Endothelial cell of umbilical vein (primary cell): ENCODE measurements at regions not wholly inside any gene's neighbourhood (a gene's known extent, or its start where the extent isn't known, plus 50 kb on each side); places are given as distances from the start of the nearest gene placed in this dataset.

Experiments
- BruUV-seq: library from RNA; stranded (reverse); fragments of 400-500 nt; replicated peaks from 2 replicates; lab custom pipeline; 2021; lab: Mats Ljungman, UMichigan
- CTCF ChIA-PET: fragments of 300-600, 350-600 bp; sonication (Branson Sonifier 250); formaldehyde crosslinking; loops from one replicate; lab custom pipeline; 2021; ENCODE audit warnings: antibody characterized with exemption, inconsistent platforms; lab: Charles Lee
- POLR2A ChIA-PET: fragments of 300-600, 350-600 bp; sonication (Branson Sonifier 250); formaldehyde crosslinking; loops from one replicate; lab custom pipeline; 2021; ENCODE audit warnings: antibody characterized with exemption, inconsistent platforms; lab: Charles Lee
- DNase-seq: peaks from one replicate; pipeline ENCODE4 v3.0.0-alpha.2; 2011; ENCODE audit warnings: low read depth, low spot score
- FAIRE-seq: peaks from 2 replicates; lab custom pipeline; 2011; peaks lifted over from hg19 to GRCh38; lab: Jason Lieb, UNC
- H2AFZ ChIP-seq: 2 replicates; pipeline ENCODE4 v1.6.0; 2012; ENCODE audit warnings: low read depth, low read length, control low read depth, inconsistent platforms
- H3K27ac ChIP-seq: 2 replicates; pipeline ENCODE4 v1.5.1; 2011; ENCODE audit warnings: low read depth, mild to moderate bottlenecking, control low read depth, low read length, moderate library complexity; ENCODE audit not compliant: insufficient read depth
- H3K27me3 ChIP-seq, 2 experiments: 2 replicates each; pipeline versions ENCODE4 v1.6.0 to v1.6.1; 2011; ENCODE audit warnings: low read length in 2 of 2, mixed read lengths in 1 of 2; ENCODE audit not compliant: control insufficient read depth in 2 of 2, insufficient read depth in 2 of 2
- H3K36me3 ChIP-seq, 2 experiments: 2 replicates in 1 of 2; 3 replicates in 1 of 2; pipeline ENCODE4 v1.5.1; 2011; ENCODE audit warnings: low read length in 2 of 2, mild to moderate bottlenecking in 1 of 2, moderate library complexity in 1 of 2; ENCODE audit not compliant: control insufficient read depth in 2 of 2, insufficient read depth in 2 of 2; ENCODE audit errors: extremely low read depth in 1 of 2
- H3K4me1 ChIP-seq: 3 replicates; pipeline ENCODE4 v1.5.1; 2011; ENCODE audit warnings: mild to moderate bottlenecking, low read length; ENCODE audit not compliant: control insufficient read depth, insufficient read depth; ENCODE audit errors: extremely low read depth
- H3K4me2 ChIP-seq: 2 replicates; pipeline ENCODE4 v1.6.1; 2011; ENCODE audit warnings: low read length, control low read depth, mixed read lengths; ENCODE audit not compliant: insufficient read depth
- H3K4me3 ChIP-seq, 3 experiments: fragments of 200-600 bp in 1 of 3; sonication (generic), shearing (Covaris generic) in 1 of 3; replicated peaks in 1 of 3; 2 replicates each; pipeline ENCODE4 v1.5.1; 2011 to 2016; ENCODE audit warnings: control low read depth in 3 of 3, low read length in 3 of 3, mild to moderate bottlenecking in 2 of 3, inconsistent platforms in 1 of 3, low read depth in 1 of 3, moderate library complexity in 1 of 3; ENCODE audit not compliant: insufficient read depth in 1 of 3
- H3K79me2 ChIP-seq: 2 replicates; pipeline ENCODE4 v1.6.0; 2012; ENCODE audit warnings: low read length, inconsistent platforms; ENCODE audit not compliant: control insufficient read depth, insufficient read depth
- H3K9ac ChIP-seq: replicated peaks from 2 replicates; pipeline ENCODE3; 2011; ENCODE audit warnings: low read length, control low read depth; ENCODE audit not compliant: insufficient read depth; ENCODE audit errors: extremely low read depth
- H3K9me1 ChIP-seq: replicated peaks from 3 replicates; pipeline ENCODE4 v1.6.0; 2011; ENCODE audit warnings: mild to moderate bottlenecking, low read length; ENCODE audit not compliant: control insufficient read depth, insufficient read depth; ENCODE audit errors: extremely low read depth
- H3K9me3 ChIP-seq: replicated peaks from 2 replicates; pipeline ENCODE4 v1.5.1; 2012; ENCODE audit warnings: low read length, inconsistent platforms; ENCODE audit not compliant: control insufficient read depth, insufficient read depth
- H4K20me1 ChIP-seq: replicated peaks from 2 replicates; pipeline ENCODE3; 2011; ENCODE audit warnings: mild to moderate bottlenecking, low read length; ENCODE audit not compliant: control insufficient read depth, insufficient read depth; ENCODE audit errors: extremely low read depth
- CTCF ChIP-seq, 2 donors: IDR thresholded peaks; 1 replicate in 1 of 2; 2 replicates in 1 of 2; pipeline ENCODE4 v1.5.1; 2011; ENCODE audit warnings: low read length in 2 of 2, mild to moderate bottlenecking in 2 of 2, moderate library complexity in 2 of 2, control low read depth in 1 of 2, inconsistent platforms in 1 of 2, low read depth in 1 of 2; ENCODE audit not compliant: insufficient read depth in 1 of 2; ENCODE audit errors: extremely low read depth in 1 of 2
- EZH2 ChIP-seq: IDR thresholded peaks from 2 replicates; pipeline ENCODE4 v1.6.1; 2012; ENCODE audit warnings: borderline replicate concordance, low read depth, mild to moderate bottlenecking, moderate library complexity, low read length, inconsistent platforms; ENCODE audit not compliant: severe bottlenecking
- FOS ChIP-seq: IDR thresholded peaks from 2 replicates; pipeline ENCODE4 v1.6.1; 2011; ENCODE audit warnings: mild to moderate bottlenecking, low read length, moderate library complexity, borderline replicate concordance; ENCODE audit not compliant: insufficient read depth
- GATA2 ChIP-seq: IDR thresholded peaks from 2 replicates; pipeline ENCODE4 v1.7.0; 2011; ENCODE audit warnings: low read depth, mild to moderate bottlenecking, moderate library complexity, mixed read lengths, low read length; ENCODE audit not compliant: insufficient read length, insufficient read depth
- JUN ChIP-seq: IDR thresholded peaks from 2 replicates; pipeline ENCODE4 v1.6.1; 2011; ENCODE audit warnings: borderline replicate concordance, low read depth; ENCODE audit not compliant: insufficient read length, insufficient read depth
- MAX ChIP-seq: IDR thresholded peaks from 2 replicates; pipeline ENCODE4 v1.6.1; 2011; ENCODE audit not compliant: insufficient read depth, insufficient read length
- MYC ChIP-seq: IDR thresholded peaks from one replicate; pipeline ENCODE4 v1.6.1; 2011; ENCODE audit warnings: mild to moderate bottlenecking, low read depth, low read length
- POLR2A ChIP-seq: IDR thresholded peaks from 2 replicates; pipeline ENCODE4 v1.6.1; 2012; ENCODE audit warnings: low read depth, mild to moderate bottlenecking, control low read depth, low read length
- POLR2AphosphoS5 ChIP-seq: IDR thresholded peaks from 2 replicates; pipeline ENCODE4 v1.6.1; 2012; ENCODE audit warnings: low read depth, mild to moderate bottlenecking, control low read depth, low read length, moderate library complexity; ENCODE audit not compliant: insufficient read depth
- dilution Hi-C: fragments of 300-500 bp; cut with MboI; formaldehyde crosslinking; loops from one replicate; pipeline ENCODE4 v1.15.0; 2019; ENCODE audit warnings: low sequenced_read_pairs; ENCODE audit not compliant: extremely low pct_ligation_motif_present
- intact Hi-C: fragments of 100-400 bp; cut with micrococcal nuclease; formaldehyde crosslinking; loops from one replicate; pipeline ENCODE4 v1.10.0; 2022

DNA sequence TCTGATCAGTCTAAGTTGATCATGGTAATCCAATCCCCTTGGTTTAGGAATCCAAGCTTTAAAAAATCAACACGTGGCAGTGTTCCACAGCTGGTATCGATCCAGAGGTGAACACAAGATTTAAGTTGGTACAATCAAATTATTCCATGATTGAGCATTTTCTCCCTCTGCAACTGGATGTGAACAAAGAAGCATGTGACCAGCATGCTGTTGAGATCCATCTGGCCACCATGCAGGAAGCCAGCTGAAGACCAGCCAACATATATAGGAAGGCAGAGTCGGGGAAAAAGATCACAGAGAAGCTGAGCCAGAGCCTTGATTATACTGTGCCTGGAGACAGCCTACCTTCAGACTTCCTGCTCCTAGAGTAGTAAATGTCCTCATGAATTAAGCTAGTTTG, 158.3 kb downstream of the SEC23A start:
- H3K9me3 ChIP-seq, result no peaks in the 10 kb centered on the region
- H3K27ac ChIP-seq, result no peak overlapping the region
- no peaks in the 10 kb centered on the region for H4K20me1 ChIP-seq
- H3K27me3 ChIP-seq, result no peaks in the 10 kb centered on the region
- H3K9me1 ChIP-seq, result no peaks in the 10 kb centered on the region
- no peaks in the 10 kb centered on the region for H3K36me3 ChIP-seq
- TF ChIP-seq MYC (no peak), FOS (no peak), POLR2AphosphoS5 (no peak), GATA2 (no peak), CTCF (IDR thresholded peaks at IDR 0.05; ENCODE audit: extremely low read depth in 1 of 2, insufficient read depth in 1 of 2, low read depth in 1 of 2, low read length in 2 of 2) (no peak), EZH2 (no peak), MAX (no peak), POLR2A (no peak), JUN (no peak)
- H3K9ac ChIP-seq, result no peak overlapping the region
- peaks cover 6% of the 10 kb centered on the region for H3K4me1 ChIP-seq
- no peak overlapping the region for H2AFZ ChIP-seq
- H3K79me2 ChIP-seq, result no peaks in the 10 kb centered on the region
- ChIA-PET POLR2A (no interaction called here), CTCF (interaction anchor here (0.8 to 1.1 kb wide), 2 partner anchors 9 kb away, joined by 3 to 5 read pairs; no protein-coding TSS in a partner anchor)
- intact Hi-C loops, result loop anchor here (5.0 kb wide), 1 partner anchor 73 kb away; no protein-coding TSS in a partner anchor
- FAIRE-seq, result no peak
- no peak overlapping the region for H3K4me2 ChIP-seq
- dilution Hi-C loops, result no loop called here
- BruUV-seq, result no TSS peak
- no peak overlapping the region for H3K4me3 ChIP-seq
- DNase-seq, result peak; percentile 28
